HK-2 (cell line): ENCODE measurements at regions not wholly inside any gene's neighbourhood (a gene's known extent, or its start where the extent isn't known, plus 50 kb on each side); places are given as distances from the start of the nearest gene placed in this dataset.
"Not testable (repeated sequence)": the region's sequence is repeated elsewhere in the genome, so short reads cannot be mapped to it uniquely, and the experiment has no call there.

Source experiments
- DNase-seq: peaks from one replicate; pipeline ENCODE4 v3.0.0-alpha.2; 2018; ENCODE audit not compliant: unreplicated experiment

DNA sequence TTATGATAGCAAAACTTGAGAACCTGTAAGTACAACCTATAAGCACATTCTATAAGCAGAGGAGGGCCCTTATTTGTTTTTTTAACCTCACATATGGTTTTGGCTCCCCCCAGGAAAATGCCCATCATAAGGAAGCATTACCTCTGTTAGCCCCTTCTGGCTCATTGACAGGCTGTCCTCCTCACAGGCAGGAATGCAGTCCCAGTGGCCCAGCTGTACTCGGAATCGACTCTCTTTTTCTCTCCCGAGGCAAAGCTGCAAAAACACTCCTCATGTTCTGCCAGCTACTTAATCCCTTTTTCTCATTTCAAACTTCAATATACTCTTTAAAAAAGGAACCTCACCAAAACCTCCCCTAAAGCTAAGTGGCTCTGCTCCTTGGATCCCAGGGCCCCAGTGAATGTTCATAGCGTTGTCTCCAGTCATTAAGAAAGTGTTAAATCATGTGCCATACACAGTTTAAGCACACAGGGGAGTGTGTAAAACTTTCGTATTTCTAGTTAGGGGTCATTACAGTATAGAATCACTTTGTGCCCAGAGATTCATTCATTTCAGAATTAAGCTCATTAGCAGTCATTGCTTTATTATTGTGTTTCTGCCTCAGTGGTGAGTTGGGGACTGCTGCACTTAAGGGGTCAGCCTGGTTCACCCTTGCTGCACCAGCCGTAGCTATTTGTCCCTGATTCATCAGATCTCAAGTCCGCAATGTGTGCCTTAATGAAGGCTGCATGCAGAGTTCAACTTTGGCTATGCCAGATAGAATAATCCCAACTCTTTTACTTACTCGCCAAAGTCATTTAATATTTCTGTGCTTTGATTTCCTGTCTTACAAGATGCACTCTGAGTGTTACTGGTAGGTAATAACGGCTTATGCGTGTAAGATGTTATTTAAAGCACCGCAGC, 57.6 kb downstream of the JRKL start:
- no peak for DNase-seq

DNA sequence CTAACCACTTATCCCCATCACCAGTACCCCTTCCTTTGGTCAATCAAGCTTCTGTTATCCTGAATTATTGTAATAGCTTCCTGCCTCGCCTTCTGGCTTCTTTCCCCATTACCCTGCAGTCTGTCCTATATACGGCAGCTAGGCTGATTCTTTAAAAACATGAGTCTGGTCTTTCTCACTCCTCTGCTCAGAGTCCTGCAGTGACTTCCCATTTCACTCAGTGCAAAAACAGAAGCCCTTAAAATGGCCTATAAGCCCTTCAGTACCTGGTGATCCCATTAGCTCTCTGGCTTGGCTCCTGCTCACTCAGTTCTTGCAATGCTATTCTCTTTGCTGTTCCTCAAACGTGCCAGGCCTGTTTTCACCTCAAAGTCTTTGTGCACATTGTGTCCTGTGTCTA, 58.4 kb downstream of the JRKL start:
- no peak for DNase-seq

DNA sequence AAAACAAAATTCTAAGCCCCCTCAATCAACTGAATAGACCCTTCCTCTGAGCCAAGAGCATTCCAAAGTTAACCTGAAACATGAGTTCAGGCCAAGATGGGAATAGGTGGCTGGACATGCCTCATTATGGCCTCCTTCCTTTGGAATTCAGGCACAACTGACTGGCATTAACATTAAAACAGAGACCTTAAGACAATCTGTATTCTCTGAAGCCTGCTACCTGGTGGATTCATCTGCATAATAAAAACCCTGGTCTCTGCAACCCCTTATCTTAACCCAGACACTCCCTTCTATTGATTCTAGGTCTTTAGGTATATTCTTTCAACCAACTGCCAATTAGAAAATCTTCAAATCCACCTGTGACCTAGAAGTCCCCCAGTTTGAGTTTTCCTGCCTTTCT, 66.3 kb downstream of the JRKL start:
- DNase-seq, result no peak

DNA sequence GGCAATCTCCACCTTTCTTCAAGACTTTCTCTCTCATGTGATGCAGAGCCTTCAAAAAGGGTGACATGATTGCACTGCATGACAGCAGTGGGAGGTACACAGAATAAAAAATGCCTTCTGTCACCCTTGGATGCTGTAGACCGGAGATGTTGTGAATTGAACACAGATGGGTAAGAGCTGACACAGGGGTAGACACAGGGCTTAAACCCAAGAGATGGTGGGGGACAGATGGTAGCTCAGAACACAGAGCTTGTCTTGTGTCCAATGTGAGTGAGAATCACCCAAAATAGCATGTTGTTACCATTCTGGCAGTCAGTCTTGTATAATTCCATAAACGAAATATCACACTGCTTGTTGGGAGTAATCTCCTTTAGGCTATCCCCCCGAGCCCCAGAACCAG, 69.9 kb downstream of the JRKL start:
- no peak for DNase-seq

DNA sequence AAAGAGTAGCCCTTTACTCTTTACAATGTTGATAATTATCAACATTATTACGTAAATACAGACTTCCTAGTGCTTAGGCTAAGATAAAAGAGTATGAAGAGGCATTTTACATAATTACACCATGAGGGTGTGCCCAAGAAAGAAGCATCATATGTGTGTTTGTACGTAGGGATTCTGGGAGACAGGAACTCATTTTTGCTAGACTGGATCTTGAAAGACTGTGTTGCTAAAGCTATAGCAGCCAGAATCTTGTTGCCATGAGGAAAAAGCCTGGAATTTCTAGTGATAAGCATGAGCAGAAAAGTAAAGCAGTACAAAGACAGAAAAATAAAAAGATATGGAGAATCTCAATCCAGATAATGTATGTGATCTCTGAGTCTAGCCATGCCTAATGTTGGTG, 72.1 kb downstream of the JRKL start:
- DNase-seq, result no peak

DNA sequence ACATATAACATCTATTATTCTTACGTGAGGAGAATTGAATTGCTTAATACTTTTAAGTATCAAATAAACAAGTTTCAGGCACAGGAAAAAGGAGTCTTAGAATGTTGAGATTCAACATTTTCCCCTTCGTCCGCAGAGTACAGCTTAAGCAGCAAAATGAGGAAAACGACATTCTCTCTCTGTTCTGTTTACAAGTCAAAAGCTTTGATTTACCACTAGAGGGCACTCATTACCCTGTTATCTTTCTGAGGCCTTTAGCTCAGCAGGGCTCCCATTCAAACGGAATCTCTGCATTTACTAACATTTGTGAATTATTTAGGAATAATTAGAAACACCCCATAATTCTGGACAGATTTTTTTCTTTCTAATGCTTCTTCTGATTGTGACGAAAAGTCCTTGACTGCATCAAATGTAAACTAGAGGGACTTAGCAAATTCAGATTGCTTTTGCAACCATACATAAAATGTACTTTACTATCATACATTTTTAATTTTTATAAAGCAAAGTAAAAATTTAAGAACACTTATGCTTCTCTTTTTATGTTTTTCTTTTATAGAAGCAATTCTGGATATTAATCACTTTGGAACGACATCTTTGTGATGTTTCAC, 75.0 kb downstream of the JRKL start:
- DNase-seq, result no peak

DNA sequence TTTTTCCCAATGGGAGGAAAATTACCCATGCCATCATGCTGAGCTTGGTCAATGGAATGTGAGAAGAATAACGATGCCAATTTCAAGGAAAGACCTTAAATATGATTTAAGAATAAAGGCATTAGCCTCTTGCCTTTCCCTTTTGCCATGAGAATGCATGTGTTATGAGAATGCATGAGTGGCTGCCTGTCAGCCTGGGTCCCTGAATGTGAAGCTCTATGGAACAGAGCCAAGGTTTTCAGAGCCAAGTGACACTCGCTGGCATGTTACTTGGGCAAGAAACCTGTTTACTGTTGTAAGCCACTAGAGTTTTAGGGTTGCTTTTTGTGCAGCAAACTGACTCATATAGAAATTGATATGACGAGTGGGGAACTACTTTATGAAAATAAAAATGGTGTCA, 75.7 kb downstream of the JRKL start:
- no peak for DNase-seq

DNA sequence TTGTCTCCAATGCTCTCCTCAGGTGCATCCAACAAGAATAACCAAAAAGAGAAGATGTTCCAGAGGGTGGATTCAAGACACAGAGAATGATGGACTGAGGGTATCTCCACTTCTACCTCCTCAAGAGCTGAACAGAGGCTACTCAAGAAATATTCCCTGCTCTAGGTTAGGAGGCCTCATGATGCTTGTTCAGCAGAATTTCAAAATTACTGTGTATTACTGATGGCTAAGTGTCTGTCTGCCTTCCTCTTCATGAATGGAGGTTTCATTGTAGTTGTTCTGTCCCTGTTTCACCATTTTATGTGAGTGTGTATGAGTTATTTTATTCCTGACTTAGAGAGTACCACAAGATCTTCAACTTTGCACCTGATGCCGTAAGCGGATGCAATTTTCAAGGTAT, 76.8 kb downstream of the JRKL start:
- no peak for DNase-seq

DNA sequence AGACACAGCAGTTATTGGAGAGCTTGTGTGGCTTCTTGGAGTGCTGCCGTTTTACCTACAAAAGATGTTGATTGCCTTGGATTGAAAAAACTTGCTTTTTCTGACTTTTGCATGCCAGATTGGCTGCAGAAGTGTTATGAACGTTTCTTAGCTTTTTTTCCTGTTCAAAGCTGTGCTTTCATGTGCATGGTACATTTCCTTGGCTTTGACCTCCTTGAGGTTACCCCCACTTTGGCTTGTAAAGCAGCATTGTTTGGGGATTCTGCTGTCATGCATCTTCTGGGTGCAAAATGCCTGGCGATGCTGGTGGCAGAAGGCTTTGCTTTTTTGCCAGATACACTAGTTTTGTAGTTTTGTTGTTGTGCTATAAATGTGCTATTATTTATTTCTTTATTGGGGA, 80.0 kb downstream of the JRKL start:
- DNase-seq, result no peak

DNA sequence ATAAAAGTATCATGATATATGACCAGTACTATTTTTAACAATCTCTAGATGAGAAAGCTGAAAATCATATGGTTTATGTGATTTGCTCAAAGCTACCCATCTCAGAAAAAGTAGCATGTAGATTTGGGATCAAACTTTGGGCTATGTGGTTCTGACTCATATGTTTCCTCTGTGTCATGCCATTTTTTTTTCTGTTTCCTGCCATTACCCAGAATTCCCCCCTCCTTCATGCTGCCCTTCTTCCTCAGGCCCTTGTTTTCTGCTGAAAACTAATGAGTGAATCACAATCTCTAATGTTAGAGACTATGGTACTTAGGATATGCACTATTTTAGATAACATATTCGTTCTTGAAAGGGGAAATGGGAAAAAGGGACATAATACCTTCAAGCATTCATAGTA, 80.7 kb downstream of the JRKL start:
- DNase-seq, result no peak

DNA sequence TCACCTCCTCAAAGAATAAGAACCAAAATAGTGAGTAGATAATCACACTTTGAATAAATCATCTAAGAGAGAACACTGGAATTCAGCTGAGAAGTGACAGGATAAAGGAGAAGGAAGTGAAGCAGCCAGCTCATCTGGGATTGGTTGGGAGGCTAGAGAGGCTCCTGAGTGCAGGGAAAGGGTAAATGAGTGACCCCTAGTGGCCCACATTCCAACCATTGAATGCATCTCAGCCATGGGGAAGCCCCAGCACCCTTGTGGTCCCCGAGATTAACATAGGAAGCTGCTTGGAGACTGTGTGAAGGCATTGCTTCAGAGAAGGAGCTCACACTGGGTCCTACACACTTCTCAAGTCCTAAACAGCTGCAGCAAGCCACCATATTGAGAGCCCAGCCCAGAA, 82.3 kb downstream of the JRKL start:
- no peak for DNase-seq

DNA sequence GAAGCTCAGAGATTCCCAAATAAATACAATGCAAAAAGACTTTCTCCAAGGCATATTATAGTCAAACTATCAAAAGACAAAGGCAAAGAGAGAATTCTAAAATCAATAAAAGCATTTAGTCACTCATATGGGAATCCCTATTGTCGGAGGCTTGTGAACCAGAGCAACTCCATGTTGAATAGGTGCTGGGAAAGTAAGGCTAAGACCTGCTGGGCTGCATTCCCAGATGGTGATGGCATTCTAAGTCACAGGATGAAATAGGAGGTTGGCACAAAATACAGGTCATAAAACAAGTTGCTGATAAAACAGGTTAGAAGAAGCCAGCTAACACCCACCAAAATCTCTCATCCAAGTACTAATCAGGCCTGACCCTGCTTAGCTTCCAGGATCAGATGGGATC, 84.5 kb downstream of the JRKL start:
- DNase-seq, result no peak

DNA sequence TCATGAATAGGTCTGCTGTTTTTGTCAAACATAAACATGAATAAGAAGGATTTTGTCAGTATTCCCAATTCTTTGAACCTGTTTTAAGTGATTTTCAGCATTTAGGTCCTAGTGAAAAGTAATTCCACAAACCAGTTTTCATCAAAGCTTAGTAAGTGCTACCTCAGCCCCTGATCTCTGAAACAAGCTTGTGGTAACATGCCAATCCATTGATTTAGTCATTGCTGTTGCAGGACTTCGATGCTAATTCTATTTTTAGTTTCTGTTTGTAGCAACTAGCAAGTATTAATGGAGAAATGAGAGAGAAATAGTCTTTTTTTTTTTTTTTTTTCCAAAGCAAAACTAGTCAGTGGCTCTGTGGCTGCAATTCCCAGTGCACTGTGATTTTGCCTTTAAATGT, 91.4 kb downstream of the JRKL start:
- DNase-seq, result no peak

DNA sequence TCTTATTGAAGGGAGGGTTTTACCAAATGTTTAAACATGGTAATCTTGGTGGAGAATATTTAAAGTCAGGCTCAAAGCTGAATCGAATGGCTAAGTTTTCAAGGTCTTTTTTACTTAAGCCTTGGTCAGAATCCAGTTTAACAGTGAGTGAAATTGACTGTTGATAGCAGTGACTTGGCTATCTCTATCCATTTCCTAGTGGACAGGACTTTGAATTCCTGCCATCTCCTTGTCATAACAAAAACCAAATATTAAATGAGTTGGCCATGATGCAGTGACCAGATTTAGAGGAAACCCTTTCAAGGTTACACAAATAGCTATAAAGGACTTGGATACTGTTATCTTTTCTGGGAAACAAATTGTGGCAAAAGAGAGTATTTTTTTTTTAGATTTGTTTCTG, 92.0 kb downstream of the JRKL start:
- DNase-seq, result no peak

DNA sequence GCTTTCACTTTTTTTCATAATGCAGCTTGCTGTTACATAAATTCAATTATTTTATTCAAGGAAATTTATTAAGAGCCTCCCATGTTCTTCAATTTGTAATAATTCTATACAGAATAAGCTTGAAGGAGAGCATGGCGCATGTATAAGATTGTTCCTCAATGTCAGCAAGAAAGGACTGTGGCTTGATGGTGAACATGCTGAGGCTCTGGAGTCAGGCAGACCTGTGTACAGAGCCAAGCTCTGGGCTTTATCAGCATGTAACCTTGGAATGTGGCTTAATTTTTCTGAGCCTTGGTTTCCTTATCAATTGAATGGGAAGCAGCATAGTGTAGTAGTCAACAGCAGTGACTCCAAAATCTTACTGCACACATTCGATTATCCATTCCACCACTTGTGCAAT, 92.4 kb downstream of the JRKL start:
- no peak for DNase-seq

DNA sequence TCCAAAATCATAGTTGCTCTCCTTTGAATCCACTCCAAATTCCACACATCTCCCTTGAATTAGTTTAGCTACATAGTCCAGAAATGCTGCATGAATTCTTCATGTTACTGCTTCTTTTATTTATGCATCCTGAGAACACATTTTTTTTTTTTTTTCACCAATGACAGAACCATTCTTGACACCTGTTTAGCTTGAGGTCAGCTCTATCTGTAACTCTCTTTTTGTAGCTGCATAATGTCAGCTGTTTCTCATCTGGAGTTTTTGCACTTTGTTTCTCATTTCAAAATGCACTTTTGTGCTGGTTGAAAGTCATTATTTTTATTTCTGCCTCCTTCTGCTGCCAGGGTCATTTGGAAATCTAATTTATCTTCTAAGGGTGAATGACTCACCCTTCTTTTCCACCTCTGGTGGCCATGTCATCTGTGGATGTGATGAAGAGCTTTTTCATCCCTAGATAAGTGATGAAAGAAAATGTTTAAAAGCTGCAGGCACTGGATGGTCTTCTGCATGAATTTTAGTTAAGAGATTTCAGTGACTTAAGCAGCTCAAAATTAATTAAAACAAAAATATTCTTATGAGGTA, 93.7 kb downstream of the JRKL start:
- DNase-seq, result no peak

DNA sequence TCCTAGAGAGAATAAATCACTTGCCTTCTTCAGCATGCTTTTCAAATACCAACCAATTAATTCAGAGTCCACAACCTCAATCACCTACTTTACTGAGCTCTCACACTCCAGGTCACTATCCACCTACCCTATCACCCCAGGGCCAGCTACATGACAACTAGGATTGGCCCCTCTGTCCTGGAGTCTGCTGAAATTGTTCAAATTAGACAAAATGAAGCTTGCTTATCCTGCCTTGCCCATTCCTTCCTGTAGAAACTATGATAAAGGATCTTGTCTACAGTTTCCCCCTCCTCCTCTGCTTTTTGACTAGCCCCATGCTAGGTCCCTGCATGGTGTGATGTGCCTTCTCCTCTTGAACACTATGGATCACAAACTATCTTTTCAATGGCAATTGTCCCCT, 94.5 kb downstream of the JRKL start:
- no peak for DNase-seq

DNA sequence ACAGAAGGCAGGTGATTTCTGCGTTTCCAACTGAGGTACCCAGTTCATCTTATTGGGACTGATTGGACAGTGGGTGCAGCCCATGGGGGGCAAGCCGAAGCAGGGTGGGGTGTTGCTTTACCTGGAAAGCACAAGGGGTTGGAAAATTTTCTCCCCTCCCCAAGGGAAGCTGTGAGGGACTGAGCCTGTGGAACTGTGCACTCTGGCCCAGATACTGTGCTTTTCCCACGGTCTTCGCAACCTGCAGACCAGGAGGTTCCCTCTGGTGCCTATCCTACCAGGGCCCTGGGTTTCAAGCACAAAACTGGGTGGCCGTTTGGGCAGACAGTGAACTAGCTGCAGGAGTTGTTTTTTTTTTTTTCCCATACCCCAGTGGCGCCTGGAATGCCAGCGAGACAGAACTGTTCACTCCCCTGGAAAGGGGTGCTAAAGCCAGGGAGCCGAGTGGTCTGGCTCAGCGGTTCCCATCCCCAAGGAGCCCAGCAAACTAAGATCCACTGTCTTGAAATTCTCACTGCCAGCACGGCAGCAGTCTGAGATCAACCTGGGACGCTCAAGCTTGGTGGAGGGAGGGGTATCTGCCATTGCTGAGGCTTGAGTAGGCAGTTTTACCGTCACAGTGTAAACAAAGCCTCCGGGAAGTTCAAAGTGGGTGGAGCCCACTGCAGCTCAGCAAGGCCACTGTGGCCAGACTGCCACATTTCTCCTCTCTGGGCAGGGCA, 97.2 kb downstream of the JRKL start:
- no peak for DNase-seq

DNA sequence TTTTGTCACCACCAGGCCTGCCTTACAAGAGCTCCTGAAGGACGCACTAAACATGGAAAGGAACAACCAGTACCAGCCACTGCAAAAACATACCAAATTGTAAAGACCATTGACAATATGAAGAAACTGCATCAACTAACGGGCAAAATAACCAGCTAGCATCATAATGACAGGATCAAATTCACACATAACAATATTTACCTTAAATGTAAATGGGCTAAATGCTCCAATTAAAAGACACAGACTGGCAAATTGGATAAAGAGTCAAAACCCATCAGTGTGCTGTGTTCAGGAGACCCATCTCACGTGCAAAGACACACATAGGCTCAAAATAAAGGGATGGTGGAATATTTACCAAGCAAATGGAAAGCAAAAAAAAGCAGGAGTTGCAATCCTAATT, 99.1 kb downstream of the JRKL start:
- not testable (repeated sequence) for DNase-seq

DNA sequence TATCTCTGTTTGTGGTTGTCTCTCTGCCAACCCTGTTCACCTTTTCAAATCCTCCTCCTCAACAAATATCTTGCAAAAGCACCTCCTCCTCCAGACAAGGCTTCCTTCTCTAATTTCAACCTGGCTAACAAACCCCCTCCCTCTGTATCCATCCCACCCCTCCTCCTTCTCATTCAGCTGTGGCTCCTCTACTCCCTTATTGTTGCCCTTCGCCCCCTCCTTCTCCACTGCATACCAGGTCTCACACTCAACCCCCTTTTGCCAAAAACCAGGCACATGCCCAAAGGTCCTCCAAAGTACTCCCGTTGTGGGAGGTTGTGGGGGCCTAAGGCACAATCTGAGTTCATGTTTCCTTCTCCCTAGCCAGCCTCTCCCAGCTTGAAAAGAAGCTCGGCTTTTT, 110.6 kb downstream of the JRKL start:
- no peak for DNase-seq

DNA sequence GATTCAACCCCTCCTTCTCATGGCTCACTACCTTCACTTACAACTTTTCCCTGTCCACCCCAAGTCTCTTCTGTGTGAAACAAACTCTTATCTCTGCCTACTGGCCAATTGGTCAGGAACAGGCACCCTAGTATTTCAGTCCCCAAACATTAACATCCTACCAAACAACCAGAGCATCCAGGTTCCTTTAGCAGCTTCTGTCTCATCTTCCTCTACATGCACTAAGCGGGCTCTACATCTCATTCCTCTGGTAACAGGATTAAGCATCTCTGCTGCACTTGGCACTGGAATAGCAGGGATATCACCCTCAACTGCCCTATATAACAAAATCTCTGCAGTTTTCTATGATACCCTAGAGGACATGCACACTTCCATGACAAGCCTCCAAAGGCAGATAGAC, 116.2 kb downstream of the JRKL start:
- DNase-seq, result no peak

DNA sequence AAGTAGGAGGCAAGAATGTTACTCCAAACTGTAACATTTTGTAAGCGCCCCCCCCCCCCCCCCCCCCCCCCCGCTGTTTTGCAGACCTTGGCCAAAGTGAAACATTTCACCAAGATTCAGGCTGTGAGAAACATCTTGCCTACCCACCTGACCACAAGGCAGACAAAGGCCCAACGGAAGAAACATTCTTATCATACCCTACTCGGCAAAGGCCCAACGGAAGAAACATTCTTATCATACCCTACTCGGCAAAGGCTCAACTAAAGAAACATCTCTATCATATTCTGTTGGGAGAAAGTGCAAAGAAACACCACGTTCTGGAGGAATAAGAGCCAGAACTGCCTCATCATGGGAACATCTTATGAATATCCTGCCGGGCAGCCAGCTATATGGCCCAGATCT, 117.1 kb downstream of the JRKL start:
- DNase-seq, result no peak

DNA sequence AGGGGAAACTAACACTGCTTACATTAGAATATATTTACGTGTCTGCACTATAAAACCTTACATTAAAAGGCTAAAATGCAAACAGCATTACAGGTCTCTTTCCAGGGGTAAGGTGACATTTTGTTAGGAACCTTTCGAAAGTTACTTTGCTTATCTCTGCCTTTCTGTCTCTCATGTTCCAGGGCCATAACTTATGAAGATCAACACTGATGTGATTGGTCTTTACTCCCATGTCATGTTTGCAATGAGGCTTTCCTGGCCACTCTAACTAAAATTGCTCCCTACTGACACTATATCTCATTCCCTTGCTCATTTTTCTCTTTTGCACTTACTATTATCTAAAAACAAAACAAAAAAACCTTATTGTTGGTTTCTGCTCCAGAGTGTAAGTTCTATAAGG, 119.0 kb downstream of the JRKL start:
- no peak for DNase-seq
